HepG2 (cell line): ENCODE measurements at regions not wholly inside any gene's neighbourhood (a gene's known extent, or its start where the extent isn't known, plus 50 kb on each side); places are given as distances from the start of the nearest gene placed in this dataset.

Source experiments
- ATAC-seq: fragments of 200-7000 bp; cut with Tn5 transposase; 3 replicates; pipeline ENCODE4 v1.9.1; 2020; ENCODE audit warnings: mild to moderate bottlenecking, moderate library complexity
- BruUV-seq: library from RNA; stranded (reverse); fragments of 400-500 nt; replicated peaks from 2 replicates; lab custom pipeline; 2021; lab: Mats Ljungman, UMichigan
- CTCF ChIA-PET: fragments of 300-600 bp; formaldehyde crosslinking; extraction: SDS; loops from one replicate; lab custom pipeline; 2021; ENCODE audit warnings: low total read pairs, inconsistent platforms, low intra/inter-chr PET ratio; lab: Yijun Ruan, JAX
- POLR2A ChIA-PET: fragments of 350-600 bp; sonication (Branson Sonifier 250); formaldehyde crosslinking; loops from one replicate; lab custom pipeline; 2020; ENCODE audit warnings: antibody characterized with exemption, inconsistent platforms; lab: Yijun Ruan, JAX
- DNase-seq: peaks from one replicate; pipeline ENCODE4 v3.0.0-alpha.2; 2015; ENCODE audit warnings: low spot score
- FAIRE-seq: peaks from 3 replicates; lab custom pipeline; 2011; peaks lifted over from hg19 to GRCh38; lab: Jason Lieb, UNC
- H2AFZ ChIP-seq: one replicate; pipeline ENCODE4 v1.6.1; 2011; ENCODE audit warnings: low read length, inconsistent platforms
- H3K27ac ChIP-seq: fragments of 300-600 bp; 3 replicates; pipeline ENCODE4 v1.8.0; 2011; ENCODE audit warnings: mixed run types, mild to moderate bottlenecking, mixed read lengths, low read length, inconsistent platforms; ENCODE audit not compliant: insufficient read depth; ENCODE audit errors: extremely low read length
- H3K27me3 ChIP-seq, 2 experiments: fragments of 200-600 bp in 1 of 2; 2 replicates in 1 of 2; 3 replicates in 1 of 2; pipeline versions ENCODE4 v1.6.0 to v1.8.0; 2011; ENCODE audit warnings: low read length in 2 of 2, mild to moderate bottlenecking in 2 of 2, moderate library complexity in 2 of 2, inconsistent platforms in 1 of 2; ENCODE audit not compliant: insufficient read depth in 2 of 2, control insufficient read depth in 1 of 2
- H3K36me3 ChIP-seq, 2 experiments: fragments of 200-600 bp in 1 of 2; replicated peaks in 1 of 2; 2 replicates in 1 of 2; 3 replicates in 1 of 2; pipeline versions ENCODE4 v1.5.1 to v1.8.0; 2011; ENCODE audit warnings: low read length in 2 of 2, inconsistent platforms in 1 of 2; ENCODE audit not compliant: insufficient read depth in 2 of 2, control insufficient read depth in 1 of 2
- H3K4me1 ChIP-seq: 2 replicates; pipeline ENCODE4 v1.5.1; 2012; ENCODE audit warnings: low read length, inconsistent platforms; ENCODE audit not compliant: insufficient read depth
- H3K4me2 ChIP-seq: 2 replicates; pipeline ENCODE4 v1.6.0; 2011; ENCODE audit warnings: low read depth, low read length, inconsistent platforms
- H3K4me3 ChIP-seq, 3 experiments: fragments of 200-600 bp in 1 of 3; sonication (generic), shearing (Covaris generic) in 1 of 3; replicated peaks in 1 of 3; 2 replicates each; pipeline ENCODE4 v1.5.1; 2011 to 2016; ENCODE audit warnings: low read length in 3 of 3, inconsistent platforms in 2 of 3, low read depth in 2 of 3, mild to moderate bottlenecking in 2 of 3, control low read depth in 1 of 3, mixed read lengths in 1 of 3; ENCODE audit not compliant: insufficient read depth in 1 of 3
- H3K79me2 ChIP-seq: one replicate; pipeline ENCODE4 v1.6.1; 2011; ENCODE audit warnings: low read length, inconsistent platforms; ENCODE audit not compliant: insufficient read depth
- H3K9ac ChIP-seq: 2 replicates; pipeline ENCODE4 v1.6.0; 2011; ENCODE audit warnings: mild to moderate bottlenecking, low read depth, low read length, inconsistent platforms; ENCODE audit not compliant: insufficient read depth
- H3K9me3 ChIP-seq: 2 replicates; pipeline ENCODE4 v1.5.1; 2012; ENCODE audit warnings: mild to moderate bottlenecking, low read length
- H4K20me1 ChIP-seq: 2 replicates; pipeline ENCODE4 v1.6.0; 2011; ENCODE audit warnings: inconsistent platforms, mild to moderate bottlenecking, low read length, moderate library complexity; ENCODE audit not compliant: insufficient read depth
- CREM ChIP-seq, 2 experiments: sonication (generic) in 1 of 2; formaldehyde crosslinking in 1 of 2; IDR thresholded peaks; 2 replicates each; pipeline versions ENCODE4 v1.4.0 to v1.6.1; 2016 to 2020; ENCODE audit warnings: antibody characterized with exemption in 1 of 2, mild to moderate bottlenecking in 1 of 2, missing genetic modification reagents in 1 of 2
- GATAD2A ChIP-seq: IDR thresholded peaks from 2 replicates; pipeline ENCODE4 v1.6.1; 2016
- HOXD1 ChIP-seq: sonication (generic); formaldehyde crosslinking; IDR thresholded peaks from 2 replicates; pipeline ENCODE4 v1.5.0; 2020; ENCODE audit warnings: missing genetic modification reagents
- JARID2 ChIP-seq: sonication (generic); formaldehyde crosslinking; IDR thresholded peaks from 2 replicates; pipeline ENCODE4 v1.8.1; 2023; ENCODE audit warnings: missing genetic modification reagents, inconsistent platforms; ENCODE audit not compliant: insufficient replicate concordance
- MXD4 ChIP-seq: IDR thresholded peaks from 2 replicates; pipeline ENCODE4 v1.6.1; 2016; ENCODE audit warnings: mild to moderate bottlenecking, missing biosample characterization, missing genetic modification reagents
- PHB2 ChIP-seq: fragments of 450-650 bp; IDR thresholded peaks from 2 replicates; pipeline ENCODE4 v1.6.1; 2018; ENCODE audit not compliant: partially characterized antibody
- SUZ12 ChIP-seq: fragments of 150-350 bp; IDR thresholded peaks from 2 replicates; pipeline ENCODE4 v1.6.1; 2014; ENCODE audit warnings: low read depth, low read length
- ZBTB20 ChIP-seq: sonication (generic); formaldehyde crosslinking; IDR thresholded peaks from 2 replicates; pipeline ENCODE4 v1.8.1; 2023; ENCODE audit warnings: missing genetic modification reagents, low read depth, mild to moderate bottlenecking, borderline replicate concordance
- ZNF205 ChIP-seq: IDR thresholded peaks from 2 replicates; pipeline ENCODE4 v1.6.1; 2018; ENCODE audit warnings: missing biosample characterization, missing genetic modification reagents
- ZNF549 ChIP-seq: sonication (generic); formaldehyde crosslinking; IDR thresholded peaks from 2 replicates; pipeline ENCODE4 v1.5.0; 2020; ENCODE audit warnings: missing genetic modification reagents
- WGBS: methylation state at CpG from one replicate; pipeline ENCODE4 v1.1.6; 2017; ENCODE audit warnings: low lambda C conversion rate; 5-methylcytosine and 5-hydroxymethylcytosine counted together
- in situ Hi-C: cut with HindIII; loops from 2 replicates; pipeline ENCODE4 v1.10.0; 2017; ENCODE audit warnings: low pct_unique_long_range_greater_than_20kb; ENCODE audit not compliant: extremely low pct_ligation_motif_present
- intact Hi-C: fragments of 100-400 bp; cut with micrococcal nuclease; formaldehyde crosslinking; loops from one replicate; pipeline ENCODE4 v1.10.0; 2022; ENCODE audit not compliant: unreplicated experiment
- TF ChIP-seq, protein P1 (sequence below): sonication (generic); formaldehyde crosslinking; IDR thresholded peaks from 2 replicates; pipeline ENCODE4 v1.4.0; 2020; ENCODE audit warnings: missing genetic modification reagents
- TF ChIP-seq, protein P2 (sequence below): sonication (generic); formaldehyde crosslinking; IDR thresholded peaks from 2 replicates; pipeline ENCODE4 v1.4.0; 2020; ENCODE audit warnings: missing genetic modification reagents
- TF ChIP-seq, protein P3 (sequence below): IDR thresholded peaks from 2 replicates; pipeline ENCODE4 v1.6.1; 2016; ENCODE audit warnings: missing compliant biosample characterization, missing genetic modification reagents, borderline replicate concordance
- TF ChIP-seq, protein P4 (sequence below): sonication (generic); IDR thresholded peaks from 2 replicates; pipeline ENCODE4 v1.6.1; 2016; ENCODE audit warnings: low read depth, borderline replicate concordance
- TF ChIP-seq, protein P5 (sequence below): sonication (generic); formaldehyde crosslinking; IDR thresholded peaks from 2 replicates; pipeline ENCODE4 v1.4.0; 2020; ENCODE audit warnings: low read depth, missing genetic modification reagents

DNA sequence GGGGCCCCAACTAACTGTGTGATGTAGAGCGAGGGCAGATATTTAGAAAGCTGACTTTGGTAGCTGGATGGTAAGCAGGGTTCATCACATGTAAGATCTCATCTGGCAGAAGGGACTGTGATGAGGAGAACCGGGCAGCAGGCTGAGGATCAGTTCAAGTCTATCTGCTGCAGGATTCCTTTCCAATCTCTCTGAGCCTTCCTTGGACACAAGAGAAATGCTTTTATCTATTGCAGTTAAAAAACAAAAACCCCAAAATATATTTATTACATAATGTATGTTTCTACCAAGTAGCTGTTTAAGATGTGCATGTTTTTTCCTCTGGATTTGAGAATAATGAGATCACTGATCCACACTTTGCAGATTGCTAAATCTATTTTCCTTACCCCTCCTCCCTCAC, 411.5 kb downstream of the RAP2B start (continued):
- TF ChIP-seq, protein P1, sequence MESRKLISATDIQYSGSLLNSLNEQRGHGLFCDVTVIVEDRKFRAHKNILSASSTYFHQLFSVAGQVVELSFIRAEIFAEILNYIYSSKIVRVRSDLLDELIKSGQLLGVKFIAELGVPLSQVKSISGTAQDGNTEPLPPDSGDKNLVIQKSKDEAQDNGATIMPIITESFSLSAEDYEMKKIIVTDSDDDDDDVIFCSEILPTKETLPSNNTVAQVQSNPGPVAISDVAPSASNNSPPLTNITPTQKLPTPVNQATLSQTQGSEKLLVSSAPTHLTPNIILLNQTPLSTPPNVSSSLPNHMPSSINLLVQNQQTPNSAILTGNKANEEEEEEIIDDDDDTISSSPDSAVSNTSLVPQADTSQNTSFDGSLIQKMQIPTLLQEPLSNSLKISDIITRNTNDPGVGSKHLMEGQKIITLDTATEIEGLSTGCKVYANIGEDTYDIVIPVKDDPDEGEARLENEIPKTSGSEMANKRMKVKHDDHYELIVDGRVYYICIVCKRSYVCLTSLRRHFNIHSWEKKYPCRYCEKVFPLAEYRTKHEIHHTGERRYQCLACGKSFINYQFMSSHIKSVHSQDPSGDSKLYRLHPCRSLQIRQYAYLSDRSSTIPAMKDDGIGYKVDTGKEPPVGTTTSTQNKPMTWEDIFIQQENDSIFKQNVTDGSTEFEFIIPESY (CRISPR knock-in tag) = no peak
- no peak for TF ChIP-seq GATAD2A (CRISPR knock-in tag)
- no peak for TF ChIP-seq CREM (IDR thresholded peaks at IDR 0.05)
- TF ChIP-seq CREM (CRISPR knock-in tag; IDR thresholded peaks at IDR 0.05) = no peak
- TF ChIP-seq, protein P2, sequence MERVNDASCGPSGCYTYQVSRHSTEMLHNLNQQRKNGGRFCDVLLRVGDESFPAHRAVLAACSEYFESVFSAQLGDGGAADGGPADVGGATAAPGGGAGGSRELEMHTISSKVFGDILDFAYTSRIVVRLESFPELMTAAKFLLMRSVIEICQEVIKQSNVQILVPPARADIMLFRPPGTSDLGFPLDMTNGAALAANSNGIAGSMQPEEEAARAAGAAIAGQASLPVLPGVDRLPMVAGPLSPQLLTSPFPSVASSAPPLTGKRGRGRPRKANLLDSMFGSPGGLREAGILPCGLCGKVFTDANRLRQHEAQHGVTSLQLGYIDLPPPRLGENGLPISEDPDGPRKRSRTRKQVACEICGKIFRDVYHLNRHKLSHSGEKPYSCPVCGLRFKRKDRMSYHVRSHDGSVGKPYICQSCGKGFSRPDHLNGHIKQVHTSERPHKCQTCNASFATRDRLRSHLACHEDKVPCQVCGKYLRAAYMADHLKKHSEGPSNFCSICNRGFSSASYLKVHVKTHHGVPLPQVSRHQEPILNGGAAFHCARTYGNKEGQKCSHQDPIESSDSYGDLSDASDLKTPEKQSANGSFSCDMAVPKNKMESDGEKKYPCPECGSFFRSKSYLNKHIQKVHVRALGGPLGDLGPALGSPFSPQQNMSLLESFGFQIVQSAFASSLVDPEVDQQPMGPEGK = no peak
- TF ChIP-seq MXD4 = no peak
- no peak for TF ChIP-seq ZNF205
- TF ChIP-seq ZBTB20 = no peak
- TF ChIP-seq, protein P3, sequence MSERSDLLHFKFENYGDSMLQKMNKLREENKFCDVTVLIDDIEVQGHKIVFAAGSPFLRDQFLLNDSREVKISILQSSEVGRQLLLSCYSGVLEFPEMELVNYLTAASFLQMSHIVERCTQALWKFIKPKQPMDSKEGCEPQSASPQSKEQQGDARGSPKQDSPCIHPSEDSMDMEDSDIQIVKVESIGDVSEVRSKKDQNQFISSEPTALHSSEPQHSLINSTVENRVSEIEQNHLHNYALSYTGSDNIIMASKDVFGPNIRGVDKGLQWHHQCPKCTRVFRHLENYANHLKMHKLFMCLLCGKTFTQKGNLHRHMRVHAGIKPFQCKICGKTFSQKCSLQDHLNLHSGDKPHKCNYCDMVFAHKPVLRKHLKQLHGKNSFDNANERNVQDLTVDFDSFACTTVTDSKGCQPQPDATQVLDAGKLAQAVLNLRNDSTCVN = no peak
- TF ChIP-seq HOXD1 (CRISPR knock-in tag) = no peak

DNA sequence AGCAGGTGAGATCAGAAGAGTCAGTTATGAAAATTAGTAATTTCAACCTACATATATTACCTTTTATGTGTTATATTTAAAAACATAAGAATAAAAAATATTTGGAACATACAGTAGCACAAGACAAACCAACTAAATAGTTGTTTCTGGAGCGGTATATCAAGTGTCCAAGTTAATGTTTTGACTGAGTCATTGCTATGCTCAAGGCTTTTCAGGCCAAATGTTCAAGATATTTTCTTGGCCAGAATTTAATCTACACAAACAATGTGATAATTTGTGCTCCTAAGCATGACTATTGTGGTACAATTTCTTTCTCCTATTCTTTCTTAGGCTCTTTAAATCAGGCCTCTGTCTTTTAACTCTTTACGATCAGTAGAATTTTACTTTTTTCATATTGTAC, 412.4 kb downstream of the RAP2B start:
- 84% methylated on average over 2 of the region's 2 CpGs for WGBS
- Histone ChIP-seq H3K36me3 (no peaks in the 10 kb centered on the region), H3K4me3 (no peak overlapping the region), H3K9me3 (no peaks in the 10 kb centered on the region; the same call in 1 of the 2 replicates), H3K27me3 (no peaks in the 10 kb centered on the region), H3K79me2 (no peaks in the 10 kb centered on the region), H4K20me1 (no peaks in the 10 kb centered on the region), H3K9ac (no peak overlapping the region), H3K4me1 (no peaks in the 10 kb centered on the region), H2AFZ (no peak overlapping the region), H3K27ac (no peak overlapping the region), H3K4me2 (no peak overlapping the region)
- ATAC-seq (no peak), FAIRE-seq (no peak), DNase-seq (no peak)
- CTCF ChIA-PET = no interaction called here
- POLR2A ChIA-PET = no interaction called here
- BruUV-seq = no TSS peak
- intact Hi-C loops = no loop called here
- in situ Hi-C loops = no loop called here
- TF ChIP-seq SUZ12 (no peak), PHB2 (no peak), ZNF549 (CRISPR knock-in tag) (no peak), JARID2 (no peak)
- TF ChIP-seq, protein P4, sequence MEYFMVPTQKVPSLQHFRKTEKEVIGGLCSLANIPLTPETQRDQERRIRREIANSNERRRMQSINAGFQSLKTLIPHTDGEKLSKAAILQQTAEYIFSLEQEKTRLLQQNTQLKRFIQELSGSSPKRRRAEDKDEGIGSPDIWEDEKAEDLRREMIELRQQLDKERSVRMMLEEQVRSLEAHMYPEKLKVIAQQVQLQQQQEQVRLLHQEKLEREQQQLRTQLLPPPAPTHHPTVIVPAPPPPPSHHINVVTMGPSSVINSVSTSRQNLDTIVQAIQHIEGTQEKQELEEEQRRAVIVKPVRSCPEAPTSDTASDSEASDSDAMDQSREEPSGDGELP = no peak
- TF ChIP-seq, protein P5, sequence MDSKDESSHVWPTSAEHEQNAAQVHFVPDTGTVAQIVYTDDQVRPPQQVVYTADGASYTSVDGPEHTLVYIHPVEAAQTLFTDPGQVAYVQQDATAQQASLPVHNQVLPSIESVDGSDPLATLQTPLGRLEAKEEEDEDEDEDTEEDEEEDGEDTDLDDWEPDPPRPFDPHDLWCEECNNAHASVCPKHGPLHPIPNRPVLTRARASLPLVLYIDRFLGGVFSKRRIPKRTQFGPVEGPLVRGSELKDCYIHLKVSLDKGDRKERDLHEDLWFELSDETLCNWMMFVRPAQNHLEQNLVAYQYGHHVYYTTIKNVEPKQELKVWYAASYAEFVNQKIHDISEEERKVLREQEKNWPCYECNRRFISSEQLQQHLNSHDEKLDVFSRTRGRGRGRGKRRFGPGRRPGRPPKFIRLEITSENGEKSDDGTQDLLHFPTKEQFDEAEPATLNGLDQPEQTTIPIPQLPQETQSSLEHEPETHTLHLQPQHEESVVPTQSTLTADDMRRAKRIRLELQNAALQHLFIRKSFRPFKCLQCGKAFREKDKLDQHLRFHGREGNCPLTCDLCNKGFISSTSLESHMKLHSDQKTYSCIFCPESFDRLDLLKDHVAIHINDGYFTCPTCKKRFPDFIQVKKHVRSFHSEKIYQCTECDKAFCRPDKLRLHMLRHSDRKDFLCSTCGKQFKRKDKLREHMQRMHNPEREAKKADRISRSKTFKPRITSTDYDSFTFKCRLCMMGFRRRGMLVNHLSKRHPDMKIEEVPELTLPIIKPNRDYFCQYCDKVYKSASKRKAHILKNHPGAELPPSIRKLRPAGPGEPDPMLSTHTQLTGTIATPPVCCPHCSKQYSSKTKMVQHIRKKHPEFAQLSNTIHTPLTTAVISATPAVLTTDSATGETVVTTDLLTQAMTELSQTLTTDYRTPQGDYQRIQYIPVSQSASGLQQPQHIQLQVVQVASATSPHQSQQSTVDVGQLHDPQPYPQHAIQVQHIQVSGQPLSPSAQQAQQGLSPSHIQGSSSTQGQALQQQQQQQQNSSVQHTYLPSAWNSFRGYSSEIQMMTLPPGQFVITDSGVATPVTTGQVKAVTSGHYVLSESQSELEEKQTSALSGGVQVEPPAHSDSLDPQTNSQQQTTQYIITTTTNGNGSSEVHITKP (CRISPR knock-in tag) = no peak
